ENCODE measurements at regions not wholly inside any gene's neighbourhood (a gene's known extent, or its start where the extent isn't known, plus 50 kb on each side); places are given as distances from the start of the nearest gene placed in this dataset.

DNA sequence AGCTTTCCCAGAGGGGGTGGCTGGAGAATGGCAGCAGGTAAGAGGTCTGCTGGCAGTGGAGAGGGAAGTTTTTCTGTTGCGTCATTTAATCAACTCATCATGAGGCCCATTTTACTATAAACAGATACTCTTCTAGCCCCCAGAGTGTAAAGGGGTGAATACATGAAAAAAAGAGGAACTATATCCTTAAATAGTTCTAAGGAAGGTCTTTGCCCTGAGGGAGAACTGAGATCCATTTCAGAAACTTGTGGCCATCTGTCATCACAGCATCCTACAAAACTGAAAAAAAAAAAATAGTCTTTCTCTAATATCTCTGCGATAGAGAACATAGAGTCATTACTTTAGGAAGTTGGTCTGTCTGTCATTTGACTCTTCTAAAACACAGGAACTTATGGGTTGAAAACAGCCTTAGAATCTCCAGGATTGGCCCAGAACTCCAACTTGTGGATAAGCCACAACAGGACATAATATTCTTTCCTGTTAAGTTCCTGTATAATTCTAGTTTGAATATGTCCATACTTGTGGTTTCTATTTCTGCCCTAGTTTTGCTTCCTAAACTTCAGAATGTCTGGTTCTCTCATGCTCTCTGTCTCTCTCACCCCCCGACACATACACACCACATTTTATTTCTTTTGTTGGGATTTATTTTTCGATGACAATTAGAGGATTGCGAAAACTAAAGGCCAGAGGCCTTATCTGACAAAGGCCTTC is 238.5 kb upstream of the PIK3R1 start:
- TF ChIP-seq POLR2AphosphoS5 (IDR thresholded peaks at IDR 0.05; ENCODE audit: low read depth, low read length) (no peak), TAF1 (IDR thresholded peaks at IDR 0.05; ENCODE audit: borderline replicate concordance, insufficient read depth, low read length) (no peak), SIN3A (IDR thresholded peaks at IDR 0.05; ENCODE audit: borderline replicate concordance, insufficient read depth, low read length) (no peak), FOXP2 (optimal IDR thresholded peaks at IDR 0.05; ENCODE audit: borderline replicate concordance, extremely low read depth, extremely low read length, insufficient read depth) (no peak)
- TF ChIP-seq, protein P1, sequence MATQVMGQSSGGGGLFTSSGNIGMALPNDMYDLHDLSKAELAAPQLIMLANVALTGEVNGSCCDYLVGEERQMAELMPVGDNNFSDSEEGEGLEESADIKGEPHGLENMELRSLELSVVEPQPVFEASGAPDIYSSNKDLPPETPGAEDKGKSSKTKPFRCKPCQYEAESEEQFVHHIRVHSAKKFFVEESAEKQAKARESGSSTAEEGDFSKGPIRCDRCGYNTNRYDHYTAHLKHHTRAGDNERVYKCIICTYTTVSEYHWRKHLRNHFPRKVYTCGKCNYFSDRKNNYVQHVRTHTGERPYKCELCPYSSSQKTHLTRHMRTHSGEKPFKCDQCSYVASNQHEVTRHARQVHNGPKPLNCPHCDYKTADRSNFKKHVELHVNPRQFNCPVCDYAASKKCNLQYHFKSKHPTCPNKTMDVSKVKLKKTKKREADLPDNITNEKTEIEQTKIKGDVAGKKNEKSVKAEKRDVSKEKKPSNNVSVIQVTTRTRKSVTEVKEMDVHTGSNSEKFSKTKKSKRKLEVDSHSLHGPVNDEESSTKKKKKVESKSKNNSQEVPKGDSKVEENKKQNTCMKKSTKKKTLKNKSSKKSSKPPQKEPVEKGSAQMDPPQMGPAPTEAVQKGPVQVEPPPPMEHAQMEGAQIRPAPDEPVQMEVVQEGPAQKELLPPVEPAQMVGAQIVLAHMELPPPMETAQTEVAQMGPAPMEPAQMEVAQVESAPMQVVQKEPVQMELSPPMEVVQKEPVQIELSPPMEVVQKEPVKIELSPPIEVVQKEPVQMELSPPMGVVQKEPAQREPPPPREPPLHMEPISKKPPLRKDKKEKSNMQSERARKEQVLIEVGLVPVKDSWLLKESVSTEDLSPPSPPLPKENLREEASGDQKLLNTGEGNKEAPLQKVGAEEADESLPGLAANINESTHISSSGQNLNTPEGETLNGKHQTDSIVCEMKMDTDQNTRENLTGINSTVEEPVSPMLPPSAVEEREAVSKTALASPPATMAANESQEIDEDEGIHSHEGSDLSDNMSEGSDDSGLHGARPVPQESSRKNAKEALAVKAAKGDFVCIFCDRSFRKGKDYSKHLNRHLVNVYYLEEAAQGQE (IDR thresholded peaks at IDR 0.05; ENCODE audit: insufficient read depth in 1 of 2, low read depth in 2 of 2, low read length in 2 of 2), result no peak

Measured in PFSK-1 (cell line).